Inflammatory macrophage treated with lipopolysaccharide for 4 hours (primary cell): ENCODE measurements at regions not wholly inside any gene's neighbourhood (a gene's known extent, or its start where the extent isn't known, plus 50 kb on each side); places are given as distances from the start of the nearest gene placed in this dataset.
"Not testable (repeated sequence)": the region's sequence is repeated elsewhere in the genome, so short reads cannot be mapped to it uniquely, and the experiment has no call there.

Experiments used
- DNase-seq: peaks from one replicate; pipeline ENCODE4 v3.0.0-alpha.2; 2020

DNA sequence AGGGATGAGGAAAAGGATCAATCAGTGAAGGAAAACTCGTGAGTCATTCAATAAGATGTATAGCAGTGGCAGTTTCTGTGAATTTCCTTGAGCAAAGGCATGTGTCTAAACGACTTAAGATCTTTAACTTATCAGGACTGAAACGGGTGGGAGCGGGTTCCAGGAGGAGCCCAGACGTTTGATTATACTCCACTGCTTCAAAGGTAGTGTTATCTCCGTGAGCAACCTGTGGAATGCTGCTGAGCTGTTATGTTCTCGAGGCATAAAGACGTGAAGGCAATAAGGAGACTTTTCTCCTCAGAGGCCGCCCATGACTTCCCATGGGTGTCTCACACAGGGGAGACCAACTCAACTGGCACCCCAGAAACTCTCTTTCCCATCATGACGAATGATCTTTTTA lies 72.7 kb upstream of the DLGAP1 start:
- not testable (repeated sequence) for DNase-seq

GRCh38 chr18:4524096-4524495 lies 69.0 kb upstream of the DLGAP1 start:
- DNase-seq = no peak

- no peak for DNase-seq
These were observed 56.1 kb upstream of the DLGAP1 start for GRCh38 chr18:4511166-4511565.

DNA sequence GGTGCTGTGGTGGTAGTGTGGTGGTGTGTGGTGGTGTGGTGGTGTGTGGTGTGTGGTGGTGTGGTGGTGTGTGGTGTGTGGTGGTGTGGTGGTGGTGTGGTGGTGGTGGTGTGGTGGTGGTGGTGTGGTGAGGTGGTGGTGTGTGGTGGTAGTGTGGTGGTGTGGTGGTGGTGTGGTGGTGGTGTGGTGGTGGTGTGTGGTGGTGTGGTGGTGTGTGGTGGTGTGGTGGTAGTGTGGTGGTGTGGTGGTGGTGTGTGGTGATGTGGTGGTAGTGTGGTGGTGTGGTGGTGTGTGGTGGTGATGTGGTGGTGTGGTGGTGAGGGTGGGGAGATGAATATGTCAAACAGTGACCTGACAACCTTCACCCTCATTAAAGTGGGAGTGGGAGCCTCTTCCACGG lies 55.6 kb upstream of the DLGAP1 start:
- DNase-seq = peak; percentile 6

GRCh38 chr18:4510160-4510559 lies 55.1 kb upstream of the DLGAP1 start:
- no peak for DNase-seq
